COLO668 (cell line): ENCODE measurements at regions not wholly inside any gene's neighbourhood (a gene's known extent, or its start where the extent isn't known, plus 50 kb on each side); places are given as distances from the start of the nearest gene placed in this dataset.

Experiments
- DNase-seq: peaks from one replicate; lab custom pipeline; 2025; ENCODE audit not compliant: unreplicated experiment; lab: John Stamatoyannopoulos, UW

DNA sequence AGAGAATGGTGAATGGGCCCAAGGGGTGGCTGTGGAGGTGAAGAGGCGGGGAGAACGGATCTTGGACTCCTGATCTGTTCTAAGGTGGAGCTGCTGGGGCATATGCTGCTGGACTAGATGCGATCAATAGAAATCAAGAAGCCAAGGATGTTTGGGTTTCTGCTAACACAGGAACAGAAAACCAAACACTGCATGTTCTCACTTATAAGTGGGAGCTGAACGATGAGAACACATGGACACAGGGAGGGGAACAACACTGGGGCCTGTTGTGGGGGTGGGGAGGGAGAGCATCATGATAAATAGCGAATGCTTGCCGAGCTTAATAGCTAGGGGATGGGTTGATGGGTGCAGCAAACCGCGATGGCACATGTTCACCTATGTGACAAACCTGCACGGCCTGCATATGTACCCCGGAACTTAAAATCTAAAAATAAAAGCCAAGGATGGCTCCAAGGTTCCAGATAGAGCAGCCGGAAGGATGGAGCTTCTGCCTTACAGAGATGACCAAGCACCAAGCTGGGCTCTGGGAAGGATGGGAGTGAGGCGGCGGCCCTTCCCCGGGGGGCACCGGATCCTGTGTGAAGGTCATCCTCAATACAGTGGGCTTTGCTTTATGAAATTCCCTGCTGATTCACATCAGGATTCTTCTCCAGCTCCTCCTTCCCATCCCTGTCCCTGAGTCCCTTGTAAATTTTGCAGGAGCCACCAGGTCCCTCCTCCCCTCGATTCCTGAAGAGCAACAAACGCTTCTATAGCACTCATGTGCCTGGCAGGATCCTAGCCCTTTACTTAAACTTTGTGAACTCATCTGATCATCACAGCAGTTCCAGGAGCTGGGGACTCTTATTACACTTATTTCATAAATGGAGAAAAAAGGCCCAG lies 109.2 kb upstream of the PTPN1 start:
- DNase-seq, result peak; percentile 11

DNA sequence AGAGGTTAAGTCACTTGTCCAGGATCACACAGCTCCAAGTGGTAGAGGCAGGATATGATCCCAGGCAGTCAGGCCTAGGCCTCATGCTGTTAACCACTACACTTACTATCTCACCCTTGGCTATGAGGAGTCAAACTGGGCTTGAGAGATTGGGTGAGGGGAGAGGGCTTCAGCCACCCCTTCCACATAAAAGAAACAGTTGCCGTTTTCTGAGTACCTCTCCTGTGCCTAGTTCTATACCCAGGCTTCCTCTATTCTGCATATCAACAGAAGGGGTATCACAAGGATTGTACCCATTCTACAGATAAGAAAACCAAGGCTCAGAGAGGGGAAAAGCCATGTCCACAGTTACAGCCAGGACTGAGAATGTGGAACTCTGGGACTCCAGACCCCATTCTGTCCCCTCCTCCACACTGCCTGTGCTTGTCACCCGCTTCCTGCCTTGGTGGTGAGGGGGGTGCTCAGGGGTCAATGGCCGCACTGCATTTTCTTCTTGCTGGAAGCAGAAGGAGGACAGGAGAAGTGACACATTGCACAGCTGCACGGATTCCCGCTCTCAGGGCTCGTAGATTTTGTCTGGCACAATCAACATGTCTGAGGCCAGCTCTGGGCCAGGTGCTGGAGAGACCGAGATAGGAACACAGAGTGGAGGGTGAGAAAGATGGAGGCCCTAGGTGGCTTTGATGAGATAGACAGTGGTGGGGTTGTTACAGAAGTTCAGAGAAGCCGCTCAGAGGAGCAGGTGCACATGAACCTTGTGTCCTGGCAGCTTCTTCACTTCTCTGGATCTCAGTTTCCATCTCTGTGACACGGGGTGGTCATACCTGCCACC lies 108.4 kb upstream of the PTPN1 start:
- no peak for DNase-seq

DNA sequence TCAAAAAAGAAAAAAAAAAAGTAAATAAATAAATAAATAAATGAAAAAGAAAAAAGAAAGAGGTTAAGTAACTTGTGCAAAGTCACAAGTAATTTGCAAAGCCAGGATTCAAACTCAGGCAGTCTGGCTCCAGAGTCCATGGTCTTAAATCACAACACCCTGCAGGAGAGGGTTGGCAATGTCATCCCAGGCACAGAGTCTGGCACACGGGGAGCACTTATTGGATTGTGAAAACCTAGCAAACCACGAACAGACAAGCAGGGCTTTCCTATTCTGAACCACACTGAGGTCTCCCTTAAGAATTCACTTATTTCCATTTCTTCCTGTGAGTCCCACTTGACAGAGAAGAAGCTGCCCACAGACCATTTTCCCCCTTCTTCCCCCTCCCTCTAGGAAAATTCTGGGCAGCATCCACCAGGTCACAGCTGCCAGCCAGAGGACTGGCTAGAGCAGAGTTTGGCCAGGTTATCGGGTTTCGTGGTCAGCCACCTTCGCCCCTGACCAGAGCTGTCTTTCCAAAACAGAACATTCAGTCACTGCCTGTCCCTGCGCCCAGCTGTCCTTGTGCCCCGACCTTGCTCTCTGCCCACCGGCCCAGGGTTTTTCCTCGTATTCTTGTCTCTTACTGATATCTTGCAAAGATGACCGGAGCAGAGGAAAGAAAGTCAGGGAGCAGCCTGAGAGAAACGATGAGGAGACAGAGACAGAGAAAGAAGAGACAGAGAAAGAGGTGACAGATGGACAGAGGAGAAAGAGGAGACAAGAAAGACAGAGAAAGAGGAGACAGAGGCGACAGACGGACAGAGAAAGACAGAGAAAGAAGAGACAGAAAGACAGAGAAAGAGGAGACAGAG lies 106.4 kb upstream of the PTPN1 start:
- DNase-seq, result no peak

DNA sequence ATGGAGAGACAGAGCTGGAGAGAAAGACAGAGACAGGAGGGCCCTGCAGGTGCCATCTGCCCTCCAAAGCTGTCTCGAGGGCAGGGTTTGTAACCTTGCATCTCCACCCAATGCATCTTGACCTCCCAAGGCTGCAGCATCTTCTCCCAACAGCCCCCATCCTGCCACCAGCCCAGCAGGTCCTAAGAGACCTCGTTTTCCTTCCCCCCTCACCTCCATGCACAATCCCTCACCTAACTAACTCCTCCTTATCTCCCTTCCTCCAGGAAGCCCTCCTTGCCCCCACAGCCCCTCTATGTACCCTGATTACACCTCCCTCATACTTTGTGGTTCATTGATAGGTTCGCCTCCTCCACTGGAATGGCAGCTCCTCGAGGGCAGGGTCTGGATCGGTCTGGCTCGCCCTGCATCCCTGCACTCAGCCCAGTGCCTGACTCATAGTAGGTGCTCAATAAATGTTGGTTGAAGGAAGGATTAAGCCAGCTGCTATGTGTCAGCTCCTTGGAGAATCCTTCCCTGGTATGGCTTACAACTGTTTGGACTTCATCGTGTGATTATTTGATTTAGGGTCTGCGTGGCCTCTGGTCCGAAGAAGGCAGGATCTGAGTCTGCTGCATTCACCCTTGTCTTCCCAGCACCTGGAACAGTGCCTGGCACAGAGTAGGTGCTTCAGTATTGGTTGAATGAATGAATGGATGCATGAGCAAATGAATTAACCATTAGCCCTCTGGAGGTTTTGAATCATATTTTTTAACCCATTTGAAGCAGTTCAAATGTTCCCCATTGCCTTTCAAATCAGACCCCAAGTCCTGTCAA lies 105.6 kb upstream of the PTPN1 start:
- no peak for DNase-seq

DNA sequence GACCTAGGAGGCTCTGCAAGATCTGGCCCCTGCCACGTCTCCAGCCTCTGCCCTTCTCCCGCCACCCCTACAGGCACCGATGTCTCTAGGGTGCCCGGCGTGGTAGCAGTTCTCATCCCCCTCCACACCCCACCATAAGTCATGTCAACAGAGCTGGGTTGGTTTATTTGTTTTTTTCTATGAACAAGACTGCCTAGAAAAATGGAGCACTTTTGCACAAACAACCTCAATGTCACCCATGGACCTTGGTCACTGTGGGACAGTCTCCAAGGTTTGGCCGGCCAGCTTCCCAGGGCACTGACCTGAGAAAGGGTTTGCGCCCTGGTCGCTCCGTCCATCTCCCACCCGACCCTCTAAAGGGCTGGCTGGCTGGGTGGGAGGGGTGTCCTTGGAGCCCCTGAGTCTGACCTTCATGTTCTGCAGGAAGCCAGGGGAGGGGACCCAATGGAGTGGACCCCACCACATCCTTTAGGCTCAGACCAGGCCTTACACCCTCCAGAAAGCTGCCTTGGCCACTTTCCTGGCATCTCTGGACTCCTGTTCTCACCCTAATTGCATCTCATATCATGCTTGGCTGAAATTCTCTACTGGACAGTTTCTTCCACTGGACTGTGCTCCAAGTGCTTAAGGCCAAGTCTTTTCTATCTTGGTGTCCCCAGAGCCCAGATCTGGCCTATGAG lies 104.8 kb upstream of the PTPN1 start:
- no peak for DNase-seq

DNA sequence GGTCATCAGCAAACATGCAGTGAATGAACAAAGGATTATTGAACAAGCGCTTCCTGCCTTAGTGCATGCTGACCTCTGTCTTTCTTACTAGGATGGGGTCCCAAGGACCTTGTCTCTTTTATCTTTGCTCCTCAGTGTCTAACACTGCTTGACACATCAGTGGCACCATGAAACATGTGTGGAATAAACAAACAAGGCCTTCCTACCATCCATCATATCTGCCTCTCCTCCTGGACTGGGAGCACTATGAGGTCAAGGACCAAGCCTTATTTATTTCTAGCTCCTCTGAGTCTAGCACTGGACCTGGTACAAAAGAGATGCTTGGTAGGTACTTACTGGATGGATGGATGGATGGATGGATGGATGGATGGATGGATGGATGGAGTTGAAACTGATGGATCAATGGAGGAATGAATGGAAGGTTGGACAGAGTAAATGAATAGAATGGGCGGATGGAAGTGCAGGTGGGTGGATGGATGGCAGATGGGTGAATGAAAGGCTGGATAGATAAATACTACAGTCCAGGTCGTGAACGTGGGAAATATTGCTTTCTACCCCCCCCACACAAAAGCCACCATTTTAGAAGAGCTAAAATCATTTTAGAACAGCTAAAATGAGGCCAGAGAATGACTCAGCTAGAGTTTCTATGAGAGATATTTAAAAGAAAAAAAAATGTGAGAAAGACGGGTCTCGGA lies 104.1 kb upstream of the PTPN1 start:
- DNase-seq, result no peak

DNA sequence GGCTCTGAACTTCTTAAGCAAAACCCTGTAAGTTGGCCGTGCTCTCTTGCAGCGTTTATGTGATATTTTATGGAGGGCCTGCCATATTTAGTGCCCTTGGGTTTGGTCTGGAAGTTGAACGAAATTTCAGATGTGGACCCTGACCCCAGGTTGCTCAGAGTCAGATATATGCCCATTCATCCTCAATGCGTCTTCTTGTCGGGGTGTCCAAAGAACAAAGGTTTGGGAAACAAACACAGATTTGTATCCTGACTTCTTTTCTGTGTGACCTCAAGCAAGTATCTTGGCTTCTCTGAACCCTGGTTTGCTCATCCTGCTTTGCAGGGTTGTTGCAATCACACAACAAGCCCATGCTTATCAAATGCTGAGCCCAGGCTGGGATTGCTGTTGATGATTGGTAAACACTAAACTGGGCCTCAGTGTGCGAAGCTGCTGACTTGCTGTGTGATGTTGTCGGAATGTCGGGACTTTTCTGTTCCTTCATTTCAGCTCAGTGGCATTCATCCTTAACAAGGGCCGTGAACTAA lies 103.5 kb upstream of the PTPN1 start:
- DNase-seq, result no peak

DNA sequence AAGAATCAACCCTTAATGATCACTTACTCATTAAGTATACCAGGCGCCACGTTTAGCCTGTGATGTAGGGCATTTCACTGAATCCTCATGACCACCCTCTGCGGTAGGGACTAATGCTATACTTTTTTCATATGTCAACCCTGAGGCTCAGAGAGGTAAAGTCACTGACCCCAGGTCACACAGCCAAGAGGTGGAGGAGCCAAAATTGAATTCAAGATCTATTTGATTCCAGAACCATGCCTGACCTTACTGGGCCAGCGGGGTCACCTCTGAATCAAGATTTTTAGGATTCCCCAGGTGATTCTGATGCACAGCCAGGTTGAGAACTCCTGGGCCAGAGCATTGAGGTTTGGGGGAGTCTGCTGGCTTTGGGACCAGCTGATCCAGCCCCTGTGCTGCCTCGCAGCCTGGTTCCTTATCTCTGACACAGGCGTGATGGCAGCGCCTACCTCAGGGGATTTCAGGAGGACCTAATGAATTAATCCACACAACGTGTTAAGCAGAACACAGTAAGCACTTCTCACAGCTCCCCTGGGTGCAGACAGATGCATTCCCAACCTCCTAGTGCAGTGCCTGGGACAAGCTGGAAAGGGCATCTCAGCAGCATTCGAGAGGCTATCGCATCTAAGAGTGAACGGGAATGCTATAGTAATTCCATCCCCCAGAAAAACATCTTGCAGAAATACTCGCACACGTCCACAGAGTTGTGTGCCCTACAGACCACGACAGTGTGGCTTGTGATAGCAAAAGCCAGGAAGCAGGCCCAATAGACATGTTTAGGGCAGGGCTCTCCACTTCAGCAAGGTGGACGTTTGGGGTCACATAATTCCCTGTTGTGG lies 101.4 kb upstream of the PTPN1 start:
- DNase-seq, result no peak

DNA sequence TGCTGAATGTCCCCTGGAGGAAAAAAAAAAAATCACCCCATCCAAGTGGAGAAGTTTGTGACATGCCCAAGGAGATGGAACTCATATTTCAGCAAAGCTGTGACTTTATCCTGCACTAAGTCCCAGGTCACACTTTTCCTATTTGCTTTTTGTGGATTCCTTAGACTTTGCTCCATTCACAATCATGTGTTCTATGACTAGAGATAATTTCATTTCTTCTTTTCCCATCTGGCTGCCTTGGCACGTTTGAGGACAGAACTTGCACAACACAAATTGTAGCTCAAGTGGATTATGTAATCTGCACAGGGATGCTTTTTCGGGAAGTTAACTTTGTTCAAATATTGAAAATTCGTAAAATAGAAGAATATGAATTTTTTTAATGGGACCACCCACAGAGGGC lies 100.7 kb upstream of the PTPN1 start:
- DNase-seq, result no peak

DNA sequence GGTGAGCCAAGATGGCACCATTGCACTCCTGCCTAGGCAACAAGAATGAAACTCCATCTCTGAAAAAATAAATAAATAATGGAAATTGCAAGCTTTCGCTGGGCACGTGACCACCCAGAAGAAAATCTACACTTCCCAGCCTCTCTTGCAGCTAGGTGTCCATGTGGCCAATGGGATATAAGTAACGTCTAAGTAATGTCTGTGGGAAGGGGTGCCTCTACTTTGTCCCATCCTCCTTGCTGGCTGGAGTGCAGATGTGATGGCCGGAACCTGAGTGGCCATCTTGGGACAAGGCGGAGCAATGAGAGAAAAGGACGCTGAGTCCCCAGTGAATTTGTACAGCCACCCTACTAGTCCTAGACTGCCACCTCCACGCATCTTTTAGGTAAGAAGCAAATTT lies 99.8 kb upstream of the PTPN1 start:
- DNase-seq, result no peak

DNA sequence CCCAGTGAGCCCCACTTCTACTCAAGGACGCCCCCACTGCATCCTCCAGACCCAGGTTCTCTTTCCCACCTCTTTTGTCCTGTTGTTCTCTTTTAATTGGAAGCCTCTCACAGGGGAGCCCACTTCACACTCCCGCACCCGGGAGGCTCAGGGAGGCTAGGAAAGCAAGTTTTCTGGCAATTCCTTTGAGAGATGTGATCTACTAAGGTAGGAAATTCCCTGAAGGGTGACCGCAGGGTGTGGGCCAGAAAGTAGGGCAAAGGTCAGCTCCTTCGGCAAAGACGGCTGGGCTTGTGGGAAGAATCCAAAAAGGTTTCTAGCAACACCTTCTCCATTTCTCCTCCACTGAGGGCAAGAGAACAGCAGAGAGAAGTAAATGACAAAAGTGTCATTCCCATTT lies 98.1 kb upstream of the PTPN1 start:
- no peak for DNase-seq

DNA sequence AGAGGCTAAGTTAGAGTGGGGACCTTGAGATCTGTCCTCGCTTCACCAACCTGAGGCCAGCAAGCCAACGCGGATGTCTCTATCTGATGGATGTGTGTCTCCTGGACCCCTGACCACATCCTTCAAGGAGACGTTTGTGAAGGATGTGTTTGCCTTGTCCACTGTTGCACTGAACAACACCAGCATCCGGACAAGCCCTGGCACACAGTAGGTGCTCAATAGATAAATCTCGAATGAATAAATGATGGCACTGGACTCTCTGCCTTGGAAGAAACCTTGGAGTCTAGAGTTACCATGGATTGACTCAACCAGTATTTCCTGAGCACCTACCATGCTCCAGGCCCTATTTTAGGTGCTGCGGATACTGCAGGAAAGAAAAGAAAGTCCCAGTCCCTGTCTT lies 97.7 kb upstream of the PTPN1 start:
- no peak for DNase-seq

DNA sequence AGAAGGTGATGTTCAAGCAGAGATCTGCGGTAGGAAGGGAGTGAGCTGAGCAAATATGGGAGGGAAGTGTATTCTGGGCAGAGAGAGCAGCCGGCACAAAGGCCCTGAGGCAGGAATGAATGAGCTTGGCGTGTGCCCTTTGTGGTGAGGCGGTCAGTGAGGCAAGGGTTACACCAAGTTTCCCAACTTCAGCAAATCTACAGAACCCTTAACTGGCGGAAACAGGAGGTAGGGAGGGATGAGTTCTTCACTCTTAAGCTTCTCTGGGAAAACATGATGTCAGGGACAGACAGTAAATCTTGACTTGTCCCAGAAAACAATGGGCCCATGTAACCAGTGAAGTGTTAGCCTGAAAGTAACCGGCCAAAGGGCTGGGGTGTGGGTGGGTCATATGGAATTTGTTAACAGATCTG lies 97.1 kb upstream of the PTPN1 start:
- no peak for DNase-seq

DNA sequence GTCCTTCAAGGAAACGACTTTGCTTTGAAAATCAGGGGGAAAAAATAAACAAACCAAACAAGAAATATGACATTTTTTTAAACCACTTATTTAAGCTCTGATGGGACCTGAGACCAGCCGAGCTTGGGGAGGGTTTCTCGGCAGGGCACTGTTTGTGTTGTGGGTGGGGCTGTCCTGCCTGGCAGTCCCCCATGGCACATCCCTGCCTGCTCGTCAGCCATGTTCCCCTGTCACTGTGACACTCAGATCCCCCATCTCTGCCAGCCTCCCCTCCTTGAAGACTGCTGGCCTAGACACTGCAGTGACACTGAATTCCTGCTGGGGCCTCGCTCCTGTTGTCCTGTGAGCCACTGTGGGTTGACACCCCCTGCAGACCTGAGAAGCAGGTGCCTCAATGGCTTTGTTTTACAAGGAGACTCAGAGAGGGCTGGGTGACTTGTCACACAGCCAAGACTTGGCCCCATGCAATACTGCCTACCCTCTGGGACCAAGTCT lies 95.1 kb upstream of the PTPN1 start:
- no peak for DNase-seq

DNA sequence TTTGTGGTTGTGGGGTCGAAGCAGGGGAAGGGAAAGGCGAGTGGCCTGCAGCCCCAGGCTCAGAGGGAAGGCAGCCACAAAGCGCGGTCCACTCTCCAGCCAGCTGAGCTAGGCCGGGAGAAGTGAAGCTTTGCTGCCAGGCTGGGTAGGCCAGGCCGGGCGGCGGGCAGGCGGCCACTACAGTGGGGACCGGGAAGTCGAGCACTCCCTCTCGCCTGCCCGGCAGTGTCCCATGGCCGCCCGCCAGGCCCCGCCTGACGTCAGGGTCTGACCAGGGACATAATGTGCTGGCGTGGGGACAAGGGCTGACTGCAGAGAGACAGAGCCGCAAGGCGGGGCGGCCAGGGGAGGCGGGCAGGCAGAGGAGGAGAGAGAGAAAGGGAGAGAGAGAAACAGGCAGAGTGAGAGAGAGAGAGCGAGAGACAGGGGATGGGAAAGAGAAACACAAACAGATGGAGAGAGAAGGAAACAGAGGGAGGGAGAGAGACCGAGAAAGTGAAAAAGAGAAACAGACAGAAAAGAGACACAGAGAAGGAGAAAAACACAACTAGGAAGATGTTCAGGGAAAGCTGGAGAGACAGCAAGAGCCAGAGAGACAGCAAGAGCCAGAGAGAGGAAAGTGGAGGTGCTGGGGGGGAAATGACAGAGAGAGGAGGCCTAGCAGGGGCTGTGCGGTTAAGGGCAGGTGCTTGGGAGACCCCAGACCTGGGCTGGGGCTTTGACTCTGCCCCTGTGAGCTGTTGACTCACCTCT lies 94.5 kb upstream of the PTPN1 start:
- no peak for DNase-seq

DNA sequence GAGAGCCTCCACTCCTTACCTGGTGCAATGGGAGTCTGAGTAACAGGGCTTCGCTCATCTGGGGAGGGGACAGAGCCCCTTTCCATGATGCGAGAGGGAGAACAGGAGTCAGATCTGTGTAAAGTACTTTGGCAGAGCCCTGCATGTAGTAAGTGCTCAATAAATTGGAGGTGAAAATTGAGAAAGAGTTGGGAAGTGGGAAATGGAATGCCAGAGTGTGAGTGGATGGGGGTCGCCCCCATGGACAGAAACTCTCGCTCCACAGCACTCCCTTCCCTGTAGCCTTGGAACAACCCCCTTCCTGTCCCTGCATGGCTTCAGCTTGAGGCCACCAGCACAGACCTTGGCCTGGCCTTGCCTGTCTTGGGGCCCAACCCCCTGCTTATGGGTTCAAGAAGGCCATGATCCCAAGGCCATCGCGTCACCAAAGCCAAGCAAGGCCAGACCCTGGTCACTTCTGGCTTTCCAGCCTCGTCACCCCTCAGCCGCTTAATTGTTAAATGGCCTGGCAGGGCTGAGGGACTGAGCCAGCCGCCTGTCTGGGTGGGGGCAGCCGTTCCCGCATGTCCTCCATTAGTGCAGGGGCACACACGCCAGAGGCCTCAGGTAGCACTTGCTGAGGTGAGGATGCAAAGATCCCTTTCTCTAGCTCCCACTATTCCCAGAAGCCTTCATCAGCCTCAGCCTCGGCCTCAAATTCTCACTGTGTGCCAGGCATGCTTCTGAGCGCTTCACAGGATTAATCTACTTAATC lies 93.7 kb upstream of the PTPN1 start:
- DNase-seq, result no peak

DNA sequence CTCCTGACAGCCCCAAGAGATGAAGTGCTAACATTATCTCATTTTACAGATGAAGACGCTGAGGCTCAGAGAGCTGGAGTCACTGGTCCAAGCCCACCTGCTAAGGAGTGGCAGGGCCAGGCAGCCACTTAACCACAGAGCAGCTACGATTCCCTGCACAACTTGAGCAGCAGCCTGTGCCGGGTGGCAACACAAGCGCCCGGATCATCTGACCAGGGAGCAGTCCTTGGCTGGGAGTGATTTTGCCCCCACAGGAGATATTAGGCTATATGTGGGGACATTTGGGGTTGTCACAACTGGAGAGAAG lies 93.2 kb upstream of the PTPN1 start:
- no peak for DNase-seq
